Endometrial microvascular endothelial cells (primary cell): ENCODE measurements at regions not wholly inside any gene's neighbourhood (a gene's known extent, or its start where the extent isn't known, plus 50 kb on each side); places are given as distances from the start of the nearest gene placed in this dataset.

Experiments used
- in situ Hi-C: cut with HindIII; loops from 2 replicates; pipeline ENCODE4 v1.10.0; 2017; ENCODE audit warnings: low sequenced_read_pairs, low pct_unique_long_range_greater_than_20kb; ENCODE audit errors: inconsistent ontology term

- in situ Hi-C loops: no loop called here
Observed at GRCh38 chr1:21350202-21350885, 60.1 kb upstream of the ECE1 start.

DNA sequence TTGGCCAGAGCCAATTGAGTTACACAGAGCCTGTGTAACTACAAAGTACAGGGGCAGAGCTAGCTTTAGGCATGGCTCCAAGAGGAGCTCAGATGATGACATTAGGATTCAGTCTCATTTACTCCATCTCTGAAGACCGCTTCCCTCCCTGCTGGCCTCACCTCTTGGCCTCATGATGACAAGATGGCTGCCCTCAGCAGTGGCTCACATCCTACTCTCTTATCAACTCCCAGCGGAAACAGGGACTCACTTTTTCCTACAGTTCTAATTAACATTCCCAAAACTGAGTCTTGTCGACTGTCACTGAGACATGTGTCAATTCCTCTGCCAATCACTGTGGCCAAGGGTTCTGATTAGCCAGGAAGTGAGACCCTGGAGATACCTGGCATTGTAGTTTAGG, 59.4 kb upstream of the ECE1 start:
- in situ Hi-C loops: no loop called here

DNA sequence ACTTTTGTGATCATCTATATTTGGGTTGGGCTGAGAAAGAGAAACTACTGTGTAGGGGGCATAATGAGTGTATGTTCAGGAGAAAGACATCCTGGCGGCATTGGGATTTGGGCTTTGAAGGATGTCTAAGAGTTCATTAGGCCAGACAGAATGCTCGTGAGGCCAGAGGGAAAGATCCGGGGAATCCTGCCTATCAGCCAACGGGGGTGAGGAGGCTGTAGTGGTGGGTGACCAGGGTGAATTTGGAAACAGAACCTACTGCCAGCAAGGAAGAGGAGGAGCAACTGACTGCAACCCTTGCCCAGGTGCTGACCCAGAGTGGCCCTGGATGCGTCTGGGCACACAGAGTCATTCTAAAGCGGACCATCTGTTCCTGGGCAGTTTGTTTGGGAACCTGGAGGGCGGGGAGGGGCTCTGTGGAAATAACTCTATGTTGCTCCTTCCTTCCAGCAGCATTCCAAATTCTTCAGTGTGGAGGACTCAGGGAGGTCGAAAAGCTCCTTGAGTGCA, 56.9 kb upstream of the ECE1 start:
- in situ Hi-C loops: no loop called here

DNA sequence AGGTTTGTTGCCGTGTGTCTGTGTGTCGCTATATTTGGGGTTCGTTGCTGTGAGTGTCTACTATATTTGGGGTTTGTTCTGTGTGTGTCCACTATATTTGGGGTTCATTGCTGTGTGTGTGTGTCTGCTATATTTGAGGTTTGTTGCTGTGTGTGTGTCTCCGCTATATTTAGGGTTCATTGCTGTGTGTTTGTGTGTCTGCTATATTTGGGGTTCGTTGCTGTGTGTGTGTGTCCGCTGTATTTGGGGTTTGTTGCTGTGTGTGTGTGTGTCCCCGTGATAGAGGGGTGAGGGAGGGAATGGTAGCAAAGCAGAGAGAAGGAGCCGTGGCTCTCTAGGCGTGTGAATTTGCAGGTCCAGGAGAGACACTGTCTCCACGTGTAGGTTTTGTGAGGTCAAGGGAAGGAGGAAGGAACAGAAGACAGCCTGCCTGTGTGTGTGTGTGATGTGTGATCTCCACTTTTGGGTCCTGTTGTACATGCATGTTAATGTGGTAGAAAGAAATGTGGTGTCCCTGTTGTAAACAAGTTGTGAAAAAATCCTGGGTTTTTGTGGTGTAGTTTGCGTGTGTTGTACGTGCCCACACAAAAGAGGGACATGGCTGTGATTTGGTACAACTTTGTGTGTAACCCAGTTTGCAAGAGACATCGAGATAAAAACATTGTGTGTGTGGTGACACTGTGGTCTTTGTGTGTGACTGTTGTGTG, 56.3 kb upstream of the ECE1 start:
- in situ Hi-C loops: no loop called here

GRCh38 chr1:21344750-21345443, 54.6 kb upstream of the ECE1 start:
- in situ Hi-C loops: no loop called here

- in situ Hi-C loops: no loop called here
Observed at GRCh38 chr1:21344098-21344749, 54.0 kb upstream of the ECE1 start.

GRCh38 chr1:21342961-21343838, 52.9 kb upstream of the ECE1 start:
- in situ Hi-C loops: no loop called here

GRCh38 chr1:21341517-21342078, 51.3 kb upstream of the ECE1 start:
- in situ Hi-C loops: no loop called here

GRCh38 chr1:21341022-21341421, 50.8 kb upstream of the ECE1 start:
- in situ Hi-C loops: no loop called here

- in situ Hi-C loops: no loop called here
Observed at GRCh38 chr1:21340230-21340945, 50.1 kb upstream of the ECE1 start.
